Right cardiac atrium (tissue), 5 donors: ENCODE measurements at regions not wholly inside any gene's neighbourhood (a gene's known extent, or its start where the extent isn't known, plus 50 kb on each side); places are given as distances from the start of the nearest gene placed in this dataset.

ENCODE experiments used
- ATAC-seq, 2 donors: fragments of 200-7000 bp; cut with Tn5 transposase; one replicate each; pipeline versions ENCODE4 v1.8.0 to v1.9.1; 2020; ENCODE audit warnings: moderate library complexity in 2 of 2, mild to moderate bottlenecking in 1 of 2
- DNase-seq, 3 donors: peaks; one replicate each; pipeline ENCODE4 v3.0.0-alpha.2; 2020
- H3K27ac ChIP-seq: one replicate; pipeline ENCODE4 v1.5.1; 2013; ENCODE audit warnings: mild to moderate bottlenecking, low read length, control low read depth, moderate library complexity
- H3K27me3 ChIP-seq: one replicate; pipeline ENCODE4 v1.6.1; 2013; ENCODE audit not compliant: control insufficient read depth, insufficient read depth
- H3K4me1 ChIP-seq: one replicate; pipeline ENCODE4 v1.6.1; 2013; ENCODE audit warnings: low read length; ENCODE audit not compliant: control insufficient read depth, insufficient read depth
- H3K4me3 ChIP-seq: one replicate; pipeline ENCODE4 v1.5.1; 2013; ENCODE audit warnings: low read length, control low read depth
- H3K9me3 ChIP-seq: one replicate; pipeline ENCODE4 v1.6.1; 2013; ENCODE audit warnings: low read length; ENCODE audit not compliant: control insufficient read depth
- WGBS: extraction: QIAGEN DNeasy Blood & Tissue Kit; methylation state at CpG from one replicate; pipeline ENCODE4 v1.1.7; 2013; 5-methylcytosine and 5-hydroxymethylcytosine counted together
- intact Hi-C, 4 donors: fragments of 100-400 bp; cut with DNase I; formaldehyde crosslinking; loops; one replicate each; pipeline versions ENCODE4 v1.11.0 to v1.14.0; 2022 to 2023
- donor health status: healthy with polysubstance abuse.
- donor health status: DM: no; HTN: yes; CAD: no.
- donor health status: DM: no; HTN: no; CAD: no.
- donor health status: DM: no; HTN: yes; CAD: no; lungs with severe emphysema.
- donor health status: DM: yes; HTN: yes; CAD: no.

DNA sequence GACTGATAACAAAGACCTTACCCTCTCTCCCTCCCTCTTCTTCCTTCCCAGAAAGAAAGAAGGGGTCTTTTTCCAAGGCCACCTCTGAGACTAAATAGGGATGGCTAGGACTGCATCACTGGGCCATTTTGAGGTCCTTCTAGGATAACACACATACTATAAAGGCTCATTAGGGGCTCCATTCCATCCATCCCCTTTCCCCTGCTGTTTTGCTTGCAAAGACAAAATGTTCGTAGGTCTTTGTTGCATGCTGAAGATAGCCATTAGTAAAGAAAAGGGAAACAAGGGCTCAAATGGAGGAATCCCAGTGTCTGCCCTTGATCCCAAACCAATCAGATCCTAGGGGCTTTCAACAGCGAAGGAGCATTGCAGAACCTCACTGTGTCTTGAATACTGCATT, 344.3 kb downstream of the CYP26B1 start:
- Histone ChIP-seq H3K27ac (no peak overlapping the region), H3K4me1 (peaks cover 8% of the 10 kb centered on the region), H3K9me3 (no peaks in the 10 kb centered on the region), H3K27me3 (no peaks in the 10 kb centered on the region), H3K4me3 (no peak overlapping the region)
- intact Hi-C loops = loop anchor here in 2 of 4 donors (2.0 to 10.0 kb wide), 4 partner anchors 131 to 349 kb away; no protein-coding TSS in a partner anchor
- 80% methylated on average over 2 of the region's 2 CpGs for WGBS
- no peak for ATAC-seq
- DNase-seq = no peak

DNA sequence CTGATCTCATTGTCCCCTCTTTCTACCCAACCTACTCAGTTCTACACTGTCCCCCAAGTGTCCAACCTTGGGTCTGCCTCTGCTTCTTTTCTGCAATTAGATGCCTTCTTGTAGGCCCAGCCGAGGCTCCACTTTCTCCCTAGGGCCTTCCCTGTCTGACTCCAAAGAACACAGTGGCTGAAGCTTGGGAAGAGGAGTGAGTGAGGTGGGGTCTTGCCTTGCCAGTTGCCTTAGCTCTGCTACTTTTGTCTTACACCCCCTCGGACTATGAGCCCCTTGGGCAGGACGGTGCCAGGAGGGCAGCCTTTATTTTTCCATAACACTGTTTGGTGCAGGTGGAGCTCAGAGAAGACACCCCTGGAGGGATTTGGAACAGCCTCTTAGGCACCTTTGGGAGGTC, 345.1 kb downstream of the CYP26B1 start:
- H3K27me3 ChIP-seq = no peaks in the 10 kb centered on the region
- DNase-seq (no peak), ATAC-seq (no peak)
- H3K27ac ChIP-seq = no peak overlapping the region
- H3K4me3 ChIP-seq = no peak overlapping the region
- H3K9me3 ChIP-seq = no peaks in the 10 kb centered on the region
- 87% methylated on average over 3 of the region's 3 CpGs for WGBS
- H3K4me1 ChIP-seq = peaks cover 8% of the 10 kb centered on the region
- intact Hi-C loops = loop anchor here in 2 of 4 donors (2.0 to 10.0 kb wide), 4 partner anchors 132 to 350 kb away; no protein-coding TSS in a partner anchor

DNA sequence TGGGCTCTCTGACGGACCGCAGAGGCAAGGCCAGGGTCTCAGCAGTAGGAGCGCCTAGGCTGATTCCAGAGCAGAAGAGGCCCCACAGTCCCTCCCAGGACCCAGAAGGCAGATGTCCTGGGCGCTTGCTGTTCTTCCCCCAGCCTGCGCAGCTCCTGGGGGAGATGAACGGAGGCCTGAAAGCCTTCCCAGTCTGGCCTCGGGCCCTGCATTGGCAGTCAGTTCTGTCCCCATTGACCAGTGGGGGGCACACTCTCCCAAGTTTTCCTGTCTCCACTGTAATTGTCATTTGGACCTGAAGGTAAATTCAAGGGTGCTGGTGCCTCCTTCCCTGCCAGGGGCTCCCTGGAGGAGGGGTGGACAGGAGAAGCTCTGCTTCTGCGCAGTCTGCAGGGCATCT, 345.7 kb downstream of the CYP26B1 start:
- Histone ChIP-seq H3K4me3 (no peak overlapping the region), H3K4me1 (peaks cover 8% of the 10 kb centered on the region), H3K27me3 (no peaks in the 10 kb centered on the region), H3K9me3 (no peaks in the 10 kb centered on the region), H3K27ac (no peak overlapping the region)
- peak; percentile 82 to 90 (median 90) for DNase-seq
- ATAC-seq = peak; percentile 79 to 83
- intact Hi-C loops = loop anchor here in 2 of 4 donors (2.0 to 10.0 kb wide), 4 partner anchors 133 to 350 kb away; no protein-coding TSS in a partner anchor
- 51% methylated on average over 8 of the region's 8 CpGs for WGBS

DNA sequence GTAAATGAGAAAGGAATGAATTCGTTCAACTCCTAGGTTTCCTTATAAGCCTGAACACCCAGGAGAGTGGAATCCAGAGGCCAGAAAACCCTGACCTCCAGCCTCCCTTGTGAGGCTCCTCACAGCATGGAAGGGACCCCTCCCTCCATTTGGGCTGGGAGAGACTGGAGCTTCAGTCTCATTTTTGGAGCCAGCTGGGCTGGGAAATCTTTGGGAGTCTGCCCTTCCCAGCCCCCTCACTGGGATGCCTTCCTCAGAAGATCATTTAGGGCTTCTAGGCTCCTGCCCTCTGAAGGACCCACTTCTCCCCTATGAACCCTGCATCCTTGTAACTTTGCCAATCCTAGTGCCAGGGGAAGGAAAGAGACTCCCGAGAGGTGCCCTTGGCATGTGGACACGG, 346.1 kb downstream of the CYP26B1 start:
- H3K4me3 ChIP-seq = no peak overlapping the region
- no peaks in the 10 kb centered on the region for H3K27me3 ChIP-seq
- H3K9me3 ChIP-seq = no peaks in the 10 kb centered on the region
- peaks cover 8% of the 10 kb centered on the region for H3K4me1 ChIP-seq
- ATAC-seq (no peak), DNase-seq (no peak)
- intact Hi-C loops = loop anchor here in 2 of 4 donors (5.0 to 10.0 kb wide), 3 partner anchors 133 to 351 kb away; no protein-coding TSS in a partner anchor
- H3K27ac ChIP-seq = no peak overlapping the region
- 47% methylated on average over 3 of the region's 3 CpGs for WGBS

DNA sequence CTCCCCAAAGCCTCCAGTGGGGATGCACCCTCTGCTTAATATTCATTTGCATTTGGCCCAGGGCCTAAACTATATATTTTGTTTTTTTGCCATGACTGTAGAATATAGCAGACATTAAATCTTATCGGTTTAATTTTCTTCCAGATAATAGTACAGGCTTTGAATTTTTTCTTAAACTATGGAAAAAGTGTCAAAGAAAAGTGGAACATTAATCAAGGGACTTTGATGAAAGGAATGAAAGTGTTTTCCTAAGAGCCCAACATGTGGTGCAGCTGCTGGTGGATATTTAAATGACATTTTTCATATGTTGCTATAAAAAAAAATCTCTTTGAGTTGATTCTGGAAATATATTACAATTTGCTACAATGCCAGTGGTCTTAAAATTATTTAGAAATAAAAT, 346.8 kb downstream of the CYP26B1 start:
- Histone ChIP-seq H3K4me3 (no peak overlapping the region), H3K4me1 (peaks cover 8% of the 10 kb centered on the region), H3K9me3 (no peaks in the 10 kb centered on the region), H3K27ac (no peak overlapping the region), H3K27me3 (no peaks in the 10 kb centered on the region)
- WGBS = 79% methylated on average over 1 of the region's 1 CpG
- intact Hi-C loops = loop anchor here in 2 of 4 donors (5.0 to 10.0 kb wide), 3 partner anchors 134 to 351 kb away; no protein-coding TSS in a partner anchor
- ATAC-seq (no peak), DNase-seq (no peak)

DNA sequence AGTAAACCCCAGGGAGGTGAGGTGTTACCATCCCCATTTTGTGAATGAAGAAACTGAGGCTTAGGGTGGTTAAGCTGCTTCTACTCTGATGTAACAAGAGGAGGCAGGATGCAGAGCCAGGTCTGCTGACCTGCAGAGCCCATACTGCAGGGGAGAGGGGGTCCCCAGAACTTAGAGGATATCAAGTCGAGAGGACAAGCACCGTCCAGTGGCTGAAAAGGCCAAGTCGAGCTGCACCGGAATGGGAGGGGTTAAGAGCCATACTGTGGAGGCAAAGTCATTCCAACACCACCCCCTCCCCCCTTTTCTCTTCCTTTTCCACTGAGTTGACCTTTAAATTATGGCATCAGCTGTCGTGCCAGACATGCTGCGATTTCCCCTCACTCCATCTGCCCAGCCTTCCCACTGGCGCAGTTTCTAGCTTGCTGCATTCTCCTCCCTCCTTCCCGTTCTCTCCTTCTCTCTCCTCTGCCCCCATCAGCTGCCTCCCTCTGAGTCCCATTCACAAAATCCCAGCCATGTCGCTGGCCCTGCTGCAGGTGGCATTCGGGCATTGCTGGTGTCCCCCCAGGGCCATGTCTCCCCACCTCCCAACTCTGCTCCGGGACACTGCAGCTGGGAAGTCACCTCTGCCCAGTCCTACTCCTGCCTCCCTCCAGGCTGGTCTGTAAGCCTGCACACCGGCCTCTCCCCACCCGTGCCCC, 346.9 kb downstream of the DYSF start:
- no peak overlapping the region for H3K4me3 ChIP-seq
- H3K9me3 ChIP-seq = no peaks in the 10 kb centered on the region
- H3K4me1 ChIP-seq = peaks cover 8% of the 10 kb centered on the region
- ATAC-seq = no peak
- intact Hi-C loops = loop anchor here in 2 of 4 donors (5.0 to 10.0 kb wide), 3 partner anchors 135 to 352 kb away; no protein-coding TSS in a partner anchor
- no peak overlapping the region for H3K27ac ChIP-seq
- 71% methylated on average over 13 of the region's 13 CpGs for WGBS
- no peaks in the 10 kb centered on the region for H3K27me3 ChIP-seq
- no peak for DNase-seq

DNA sequence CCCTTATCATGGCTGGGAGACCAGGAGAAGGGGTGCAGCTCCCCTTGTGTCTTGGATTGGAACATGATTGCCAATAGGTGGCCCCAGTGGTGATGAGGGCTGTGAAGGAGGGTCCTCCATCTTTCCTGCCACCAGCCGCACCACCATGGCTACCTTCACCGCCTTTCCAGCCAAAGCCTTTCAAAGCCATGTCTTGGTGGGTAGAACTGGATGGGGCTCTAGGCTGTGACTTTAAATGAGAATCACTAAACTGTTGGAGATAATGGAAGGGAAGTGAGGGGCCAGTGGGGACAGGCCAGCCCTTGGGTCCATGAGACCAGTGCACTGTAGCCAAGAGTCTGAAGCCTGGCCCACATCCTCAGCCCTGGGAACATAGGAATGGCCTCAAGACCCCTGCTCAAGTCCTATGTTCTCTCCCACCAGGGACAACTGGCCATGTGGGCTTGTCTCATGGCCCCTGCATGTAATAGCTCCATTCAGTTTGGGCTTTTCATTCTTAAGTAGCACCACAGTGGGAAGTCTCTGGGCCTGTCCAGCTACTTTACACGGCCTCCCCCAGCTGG, 345.7 kb downstream of the DYSF start:
- no peaks in the 10 kb centered on the region for H3K9me3 ChIP-seq
- H3K27me3 ChIP-seq = no peaks in the 10 kb centered on the region
- ATAC-seq = no peak
- 96% methylated on average over 3 of the region's 3 CpGs for WGBS
- intact Hi-C loops = loop anchor here (5.0 to 10.0 kb wide), 4 partner anchors 184 to 252 kb away; no protein-coding TSS in a partner anchor
- H3K4me1 ChIP-seq = peaks cover 8% of the 10 kb centered on the region
- no peak overlapping the region for H3K4me3 ChIP-seq
- no peak overlapping the region for H3K27ac ChIP-seq
- DNase-seq = no peak

DNA sequence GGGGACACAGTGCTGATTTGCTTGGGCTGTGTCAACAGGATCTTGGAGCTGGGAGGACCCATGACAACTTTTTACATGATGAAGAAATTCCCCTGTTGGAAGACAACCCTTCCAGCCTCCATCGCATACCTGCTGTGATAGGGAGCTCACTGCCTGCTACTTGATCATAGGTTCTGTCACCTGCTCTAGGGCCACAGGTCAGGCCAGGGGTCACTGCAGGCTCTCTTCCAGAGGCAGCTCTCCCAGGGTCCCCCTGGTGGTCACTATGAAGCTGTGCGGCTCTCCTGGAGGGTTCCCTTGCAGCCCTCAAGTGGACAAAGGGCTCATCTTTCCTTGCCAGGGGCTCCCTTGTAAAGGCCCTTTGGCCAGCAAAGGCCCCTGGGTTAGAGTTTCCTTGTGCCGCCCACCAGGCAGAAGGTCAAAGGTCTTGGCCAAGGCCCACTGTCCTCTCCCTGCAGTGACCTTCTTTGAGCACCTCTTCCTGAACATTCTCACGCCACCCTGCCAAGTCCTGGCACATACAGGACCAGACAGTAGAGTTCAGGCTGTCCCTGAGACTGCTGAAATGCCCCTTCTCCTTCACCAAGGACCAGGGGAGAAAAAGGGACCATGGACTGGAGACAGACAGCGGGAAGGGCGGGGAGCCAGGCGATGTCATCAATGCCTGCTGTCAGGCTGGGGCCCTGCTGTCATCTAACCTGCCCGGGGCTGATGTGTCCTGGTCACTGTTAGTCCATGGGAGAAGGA, 345.1 kb downstream of the DYSF start:
- H3K9me3 ChIP-seq = no peaks in the 10 kb centered on the region
- H3K27ac ChIP-seq = no peak overlapping the region
- no peaks in the 10 kb centered on the region for H3K27me3 ChIP-seq
- 87% methylated on average over 8 of the region's 8 CpGs for WGBS
- DNase-seq (peak in 1 of 3 donors; percentile 75), ATAC-seq (peak; percentile 34 to 58)
- no peak overlapping the region for H3K4me3 ChIP-seq
- intact Hi-C loops = loop anchor here (5.0 to 10.0 kb wide), 4 partner anchors 184 to 251 kb away; no protein-coding TSS in a partner anchor
- peaks cover 8% of the 10 kb centered on the region for H3K4me1 ChIP-seq

DNA sequence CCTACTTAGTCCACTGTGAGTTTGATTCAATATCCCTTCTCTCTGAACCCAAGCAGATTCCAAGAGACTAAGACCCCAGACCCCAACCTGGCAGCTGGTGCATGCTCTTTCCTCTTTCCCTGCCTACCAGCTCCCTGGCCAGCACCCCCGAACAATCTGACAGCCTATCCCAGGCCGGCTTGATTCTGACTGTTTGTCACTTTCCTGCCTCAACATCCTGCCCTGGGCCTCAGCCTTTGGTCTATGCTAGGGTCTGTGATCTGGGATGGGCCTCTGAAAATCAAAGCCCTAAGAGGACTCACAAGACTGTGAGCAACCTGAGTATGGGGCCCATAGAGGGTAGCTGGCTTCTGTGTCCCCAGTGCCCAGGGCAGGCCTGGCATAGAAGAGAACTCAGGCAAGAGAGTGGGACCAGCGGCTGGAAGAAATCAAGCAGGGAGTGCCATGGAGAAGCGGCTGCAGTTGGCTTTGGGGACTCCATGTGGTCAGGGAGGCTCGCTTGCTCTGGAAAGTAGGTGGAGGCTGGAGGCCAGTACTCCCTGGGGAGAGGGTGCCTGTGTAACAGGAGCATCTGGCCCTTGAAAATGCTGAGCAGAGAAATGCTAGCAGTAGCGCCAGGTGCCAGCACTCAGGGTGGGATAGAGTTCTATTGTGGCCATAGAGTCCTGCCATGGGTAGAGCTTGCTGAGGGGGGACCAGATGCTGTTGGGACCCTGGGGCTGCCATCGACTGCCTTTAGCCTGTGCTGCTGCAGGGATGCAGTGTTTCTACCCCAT, 343.9 kb downstream of the DYSF start:
- peaks cover 8% of the 10 kb centered on the region for H3K4me1 ChIP-seq
- WGBS = 97% methylated on average over 7 of the region's 7 CpGs
- no peak overlapping the region for H3K27ac ChIP-seq
- H3K27me3 ChIP-seq = no peaks in the 10 kb centered on the region
- ATAC-seq = no peak
- no peak for DNase-seq
- H3K4me3 ChIP-seq = no peak overlapping the region
- intact Hi-C loops = loop anchor here (5.0 to 10.0 kb wide), 4 partner anchors 182 to 250 kb away; no protein-coding TSS in a partner anchor
- H3K9me3 ChIP-seq = no peaks in the 10 kb centered on the region

DNA sequence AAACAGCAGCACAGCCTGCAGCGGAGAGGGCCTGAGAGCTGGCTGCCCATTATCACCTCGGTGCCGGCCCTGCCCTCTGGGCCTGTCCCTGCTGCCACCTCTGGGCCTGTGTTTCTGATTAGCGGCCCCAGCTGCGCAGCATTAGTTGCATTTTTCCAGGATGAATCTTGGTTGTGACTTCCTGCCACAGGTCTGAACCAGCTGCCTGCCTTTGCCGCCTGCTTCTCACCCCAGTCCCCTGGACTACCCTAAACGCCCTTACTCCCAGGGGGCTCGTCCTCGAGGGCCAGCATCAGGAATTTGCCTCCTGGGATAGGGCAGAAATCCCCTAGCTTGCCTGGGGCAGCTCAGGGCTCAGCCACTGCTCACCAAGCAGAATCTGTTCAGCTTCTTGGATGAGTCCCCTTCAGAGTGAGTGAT, 342.8 kb downstream of the DYSF start:
- no peak for DNase-seq
- no peaks in the 10 kb centered on the region for H3K9me3 ChIP-seq
- intact Hi-C loops = loop anchor here (5.0 to 10.0 kb wide), 4 partner anchors 181 to 249 kb away; no protein-coding TSS in a partner anchor
- WGBS = 63% methylated on average over 9 of the region's 9 CpGs
- H3K4me1 ChIP-seq = peaks cover 8% of the 10 kb centered on the region
- H3K4me3 ChIP-seq = no peak overlapping the region
- no peaks in the 10 kb centered on the region for H3K27me3 ChIP-seq
- H3K27ac ChIP-seq = no peak overlapping the region
- peak in 1 of 2 donors; percentile 23 for ATAC-seq
